VCaP (cell line): ENCODE measurements at regions not wholly inside any gene's neighbourhood (a gene's known extent, or its start where the extent isn't known, plus 50 kb on each side); places are given as distances from the start of the nearest gene placed in this dataset.
"Not testable (repeated sequence)": the region's sequence is repeated elsewhere in the genome, so short reads cannot be mapped to it uniquely, and the experiment has no call there.

Experiments
- H3K27ac ChIP-seq: fragments of 450-650 bp; 2 replicates; pipeline ENCODE4 v1.5.1; 2017
- CTCF ChIP-seq: fragments of 450-650 bp; conservative IDR thresholded peaks from 2 replicates; pipeline ENCODE4 v1.5.1; 2017; ENCODE audit warnings: mild to moderate bottlenecking, moderate library complexity

GRCh38 chr7:113366122-113366521 is 247.8 kb upstream of the SMIM30 start:
- no peak overlapping the region for H3K27ac ChIP-seq
- no peak for TF ChIP-seq CTCF

DNA sequence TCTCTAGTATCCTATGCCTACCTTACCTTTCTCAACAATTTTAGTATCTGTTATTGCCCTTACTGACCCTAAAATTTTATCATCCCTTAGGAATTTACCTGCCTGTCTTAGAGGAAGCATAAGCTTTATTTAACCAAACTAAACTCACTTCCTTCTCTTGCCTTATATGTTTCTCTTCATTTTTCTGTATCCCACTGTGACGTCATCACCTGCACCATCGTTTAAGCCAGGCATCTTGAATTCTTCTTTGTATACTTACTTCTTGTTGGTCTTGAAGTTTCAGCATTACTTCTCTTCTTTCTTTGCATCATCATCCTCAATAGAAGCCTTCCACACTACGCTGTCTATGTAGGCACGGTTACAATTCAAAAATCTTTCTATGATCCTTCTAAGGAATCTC is 231.0 kb upstream of the SMIM30 start:
- H3K27ac ChIP-seq = no peak overlapping the region
- TF ChIP-seq CTCF = no peak

GRCh38 chr7:113339661-113340060 is 221.3 kb upstream of the SMIM30 start:
- TF ChIP-seq CTCF = no peak
- no peak overlapping the region for H3K27ac ChIP-seq

DNA sequence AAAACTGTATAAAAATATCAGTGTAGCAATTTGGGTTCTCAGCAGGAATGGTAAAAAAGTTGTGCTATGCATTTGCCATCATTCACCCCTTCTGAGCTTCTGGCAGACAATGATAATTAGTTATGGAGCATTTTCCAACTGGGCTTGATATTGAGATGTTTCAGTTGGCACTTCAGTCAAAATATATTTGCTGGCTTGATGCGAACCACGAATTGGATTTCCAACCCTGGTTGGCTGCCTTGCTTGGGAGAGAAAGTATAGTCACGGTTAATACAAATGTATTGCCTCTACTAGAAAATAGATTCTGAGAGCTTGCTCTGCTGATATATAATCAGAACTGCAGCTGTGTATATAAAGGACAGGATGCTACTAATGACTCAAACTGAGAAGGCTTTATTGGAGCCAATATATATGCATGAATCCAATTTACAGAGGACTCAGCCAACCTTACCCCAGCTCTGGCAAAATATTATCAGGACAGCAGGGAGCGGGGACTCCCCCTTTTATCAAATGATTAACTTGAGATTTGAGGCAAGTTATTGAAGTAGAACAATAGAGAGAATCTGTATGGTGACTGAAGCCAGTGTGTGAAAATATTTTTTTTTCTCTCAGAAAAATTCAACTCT is 219.8 kb upstream of the SMIM30 start:
- H3K27ac ChIP-seq = no peak overlapping the region
- TF ChIP-seq CTCF = no peak

GRCh38 chr7:113336838-113337237 is 218.5 kb upstream of the SMIM30 start:
- not testable (repeated sequence) for H3K27ac ChIP-seq

GRCh38 chr7:113331155-113331898 is 213.0 kb upstream of the SMIM30 start:
- no peak overlapping the region for H3K27ac ChIP-seq
- no peak for TF ChIP-seq CTCF

DNA sequence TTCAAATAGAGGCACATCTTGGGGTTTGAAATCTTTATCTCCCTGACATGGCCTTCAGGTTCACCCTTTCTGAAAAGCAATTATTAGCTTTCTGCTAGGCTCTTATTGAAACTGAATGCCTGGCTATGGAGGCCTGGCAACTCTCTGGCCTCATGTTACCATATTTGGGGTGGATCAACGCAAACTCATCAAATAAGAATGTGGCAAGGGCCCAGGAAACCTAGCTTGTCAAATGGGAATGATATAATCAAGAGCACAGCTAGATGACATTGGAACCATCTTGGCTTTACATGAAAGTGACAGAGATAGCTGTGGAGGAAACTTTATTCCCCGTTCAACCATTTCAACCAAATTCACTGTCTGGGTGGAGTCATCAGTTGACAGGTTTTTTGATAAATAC is 202.8 kb upstream of the SMIM30 start:
- H3K27ac ChIP-seq = no peak overlapping the region
- TF ChIP-seq CTCF = no peak

DNA sequence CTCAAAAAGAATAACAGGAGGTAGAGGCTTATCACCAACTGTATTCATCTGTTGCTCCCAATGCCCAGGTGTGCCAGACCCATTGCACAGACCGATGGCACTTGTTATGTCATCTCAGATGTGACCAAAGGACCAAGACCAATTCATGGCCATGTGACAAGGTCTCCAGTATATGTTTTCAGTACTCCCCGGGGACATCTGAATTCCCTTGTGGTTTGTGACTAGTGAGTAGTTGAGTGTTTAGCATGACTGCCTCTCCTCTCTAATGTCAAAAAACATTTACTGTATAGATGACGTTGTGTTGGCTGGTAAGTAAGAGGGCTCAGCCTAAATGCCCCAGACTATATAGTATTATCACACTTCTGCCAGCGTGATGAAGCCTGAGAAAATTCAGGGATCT is 202.1 kb upstream of the SMIM30 start:
- H3K27ac ChIP-seq = no peak overlapping the region
- no peak for TF ChIP-seq CTCF
